ELR (cell line): ENCODE measurements at regions not wholly inside any gene's neighbourhood (a gene's known extent, or its start where the extent isn't known, plus 50 kb on each side); places are given as distances from the start of the nearest gene placed in this dataset.
"Not testable (repeated sequence)": the region's sequence is repeated elsewhere in the genome, so short reads cannot be mapped to it uniquely, and the experiment has no call there.

Experiments used
- DNase-seq: peaks from one replicate; pipeline ENCODE4 v3.0.0-alpha.2; 2015; ENCODE audit warnings: low read depth

- no peak for DNase-seq
These were observed 345.1 kb upstream of the PSMD7 start for GRCh38 chr16:73951481-73951880.

- DNase-seq = peak; percentile 39
These were observed 346.9 kb upstream of the PSMD7 start for GRCh38 chr16:73949574-73950320.

GRCh38 chr16:73945631-73946030 lies 351.0 kb upstream of the PSMD7 start:
- no peak for DNase-seq

- DNase-seq = not testable (repeated sequence)
These were observed 353.4 kb upstream of the PSMD7 start for GRCh38 chr16:73943184-73943583.

GRCh38 chr16:73940786-73941185 lies 355.8 kb upstream of the PSMD7 start:
- DNase-seq = not testable (repeated sequence)

- no peak for DNase-seq
These were observed 372.7 kb upstream of the PSMD7 start for GRCh38 chr16:73923951-73924350.

GRCh38 chr16:73921295-73921694 lies 375.3 kb upstream of the PSMD7 start:
- DNase-seq = peak; percentile 0

- DNase-seq = no peak
These were observed 379.6 kb upstream of the PSMD7 start for GRCh38 chr16:73916829-73917594.

- no peak for DNase-seq
These were observed 380.7 kb upstream of the PSMD7 start for GRCh38 chr16:73915935-73916334.

- DNase-seq = no peak
These were observed 381.5 kb upstream of the PSMD7 start for GRCh38 chr16:73915140-73915539.

GRCh38 chr16:73912850-73913249 lies 383.8 kb upstream of the PSMD7 start:
- no peak for DNase-seq

- DNase-seq = no peak
These were observed 384.3 kb upstream of the PSMD7 start for GRCh38 chr16:73912281-73912680.

- no peak for DNase-seq
These were observed 387.0 kb upstream of the PSMD7 start for GRCh38 chr16:73909529-73910035.

GRCh38 chr16:73891129-73891542 lies 405.5 kb upstream of the PSMD7 start:
- DNase-seq = no peak

GRCh38 chr16:73890186-73891128 lies 406.2 kb upstream of the PSMD7 start:
- no peak for DNase-seq

- no peak for DNase-seq
These were observed 407.6 kb upstream of the PSMD7 start for GRCh38 chr16:73888840-73889490.

GRCh38 chr16:73887911-73888310 lies 408.7 kb upstream of the PSMD7 start:
- DNase-seq = no peak

- DNase-seq = no peak
These were observed 410.2 kb upstream of the PSMD7 start for GRCh38 chr16:73886426-73886825.

GRCh38 chr16:73885319-73885718 lies 411.3 kb upstream of the PSMD7 start:
- DNase-seq = no peak

GRCh38 chr16:73883841-73884240 lies 412.8 kb upstream of the PSMD7 start:
- no peak for DNase-seq

- DNase-seq = no peak
These were observed 413.5 kb upstream of the PSMD7 start for GRCh38 chr16:73883126-73883525.

GRCh38 chr16:73882651-73883050 lies 414.0 kb upstream of the PSMD7 start:
- no peak for DNase-seq
